ENCODE measurements at regions not wholly inside any gene's neighbourhood (a gene's known extent, or its start where the extent isn't known, plus 50 kb on each side); places are given as distances from the start of the nearest gene placed in this dataset.

GRCh38 chr3:94716326-94717018 lies 653.6 kb downstream of the NSUN3 start:
- Histone ChIP-seq H3K27me3 (ENCODE audit: control insufficient read depth, insufficient read depth, low read length) (no peaks in the 10 kb centered on the region), H3K27ac (ENCODE audit: low read length) (no peak overlapping the region), H3K9me3 (ENCODE audit: control insufficient read depth, low read depth, low read length) (no peaks in the 10 kb centered on the region), H3K9ac (ENCODE audit: low read length) (no peak overlapping the region), H3K36me3 (ENCODE audit: control insufficient read depth, low read depth, low read length) (no peaks in the 10 kb centered on the region), H3K4me3 (ENCODE audit: low read length) (no peak overlapping the region), H3K4me1 (ENCODE audit: control insufficient read depth, low read depth, low read length) (no peaks in the 10 kb centered on the region)

GRCh38 chr3:94734206-94734605 lies 671.3 kb downstream of the NSUN3 start:
- Histone ChIP-seq H3K27me3 (ENCODE audit: control insufficient read depth, insufficient read depth, low read length) (no peaks in the 10 kb centered on the region), H3K36me3 (ENCODE audit: control insufficient read depth, low read depth, low read length) (no peaks in the 10 kb centered on the region), H3K27ac (ENCODE audit: low read length) (no peak overlapping the region), H3K9ac (ENCODE audit: low read length) (no peak overlapping the region), H3K9me3 (ENCODE audit: control insufficient read depth, low read depth, low read length) (no peaks in the 10 kb centered on the region), H3K4me3 (ENCODE audit: low read length) (no peak overlapping the region), H3K4me1 (ENCODE audit: control insufficient read depth, low read depth, low read length) (no peaks in the 10 kb centered on the region)

DNA sequence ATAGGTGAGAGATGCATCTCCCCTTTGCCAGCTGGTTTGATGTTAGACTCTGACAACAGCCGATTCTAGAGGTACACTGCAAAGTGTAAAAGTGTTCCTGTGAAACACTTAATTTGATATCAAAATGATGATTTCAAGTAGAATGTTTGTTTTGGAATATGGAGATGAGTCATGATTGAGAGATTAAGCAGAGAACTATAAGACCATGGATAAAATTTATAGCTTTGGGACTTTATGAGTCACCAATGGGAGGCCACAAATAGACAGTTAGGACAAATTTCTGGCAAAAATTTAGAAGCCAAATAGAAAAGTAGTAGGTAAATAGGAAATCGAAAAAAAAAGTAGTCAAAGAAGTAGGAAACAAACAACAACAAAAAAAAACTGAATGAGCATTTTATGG lies 672.5 kb downstream of the NSUN3 start:
- no peaks in the 10 kb centered on the region for H3K9me3 ChIP-seq (ENCODE audit: control insufficient read depth, low read depth, low read length)
- H3K4me1 ChIP-seq (ENCODE audit: control insufficient read depth, low read depth, low read length) = no peaks in the 10 kb centered on the region
- H3K4me3 ChIP-seq (ENCODE audit: low read length) = no peak overlapping the region
- no peaks in the 10 kb centered on the region for H3K36me3 ChIP-seq (ENCODE audit: control insufficient read depth, low read depth, low read length)
- H3K27ac ChIP-seq (ENCODE audit: low read length) = no peak overlapping the region
- H3K27me3 ChIP-seq (ENCODE audit: control insufficient read depth, insufficient read depth, low read length) = no peaks in the 10 kb centered on the region
- H3K9ac ChIP-seq (ENCODE audit: low read length) = no peak overlapping the region

DNA sequence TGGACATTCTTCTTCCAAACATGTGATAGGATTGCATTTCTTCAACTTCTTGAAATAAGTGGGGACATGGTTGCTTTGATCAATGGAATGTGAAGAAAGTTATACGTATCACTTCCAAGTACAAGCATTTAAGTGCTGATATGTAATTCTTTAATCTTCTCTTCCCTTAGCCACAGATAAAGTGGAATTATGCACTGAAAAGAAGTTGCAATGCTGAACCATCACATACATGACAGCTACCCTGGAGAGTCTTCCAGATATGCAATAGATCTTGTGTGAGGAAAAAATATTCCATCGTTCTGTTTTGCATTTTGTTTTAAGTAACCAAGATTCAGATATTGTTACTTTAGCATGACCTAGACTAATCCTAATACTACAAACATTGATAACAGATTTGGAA lies 674.3 kb downstream of the NSUN3 start:
- Histone ChIP-seq H3K9ac (ENCODE audit: low read length) (no peak overlapping the region), H3K27me3 (ENCODE audit: control insufficient read depth, insufficient read depth, low read length) (no peaks in the 10 kb centered on the region), H3K4me3 (ENCODE audit: low read length) (no peak overlapping the region), H3K27ac (ENCODE audit: low read length) (no peak overlapping the region), H3K9me3 (ENCODE audit: control insufficient read depth, low read depth, low read length) (no peaks in the 10 kb centered on the region), H3K36me3 (ENCODE audit: control insufficient read depth, low read depth, low read length) (no peaks in the 10 kb centered on the region), H3K4me1 (ENCODE audit: control insufficient read depth, low read depth, low read length) (no peaks in the 10 kb centered on the region)

GRCh38 chr3:94739420-94739819 lies 676.6 kb downstream of the NSUN3 start:
- no peaks in the 10 kb centered on the region for H3K36me3 ChIP-seq (ENCODE audit: control insufficient read depth, low read depth, low read length)
- H3K9me3 ChIP-seq (ENCODE audit: control insufficient read depth, low read depth, low read length) = no peaks in the 10 kb centered on the region
- no peaks in the 10 kb centered on the region for H3K27me3 ChIP-seq (ENCODE audit: control insufficient read depth, insufficient read depth, low read length)
- no peak overlapping the region for H3K9ac ChIP-seq (ENCODE audit: low read length)
- H3K4me3 ChIP-seq (ENCODE audit: low read length) = no peak overlapping the region
- H3K27ac ChIP-seq (ENCODE audit: low read length) = no peak overlapping the region
- H3K4me1 ChIP-seq (ENCODE audit: control insufficient read depth, low read depth, low read length) = no peaks in the 10 kb centered on the region

- Histone ChIP-seq H3K36me3 (ENCODE audit: control insufficient read depth, low read depth, low read length) (no peaks in the 10 kb centered on the region), H3K27ac (ENCODE audit: low read length) (no peak overlapping the region), H3K4me1 (ENCODE audit: control insufficient read depth, low read depth, low read length) (no peaks in the 10 kb centered on the region), H3K9ac (ENCODE audit: low read length) (no peak overlapping the region), H3K9me3 (ENCODE audit: control insufficient read depth, low read depth, low read length) (no peaks in the 10 kb centered on the region), H3K4me3 (ENCODE audit: low read length) (no peak overlapping the region), H3K27me3 (ENCODE audit: control insufficient read depth, insufficient read depth, low read length) (no peaks in the 10 kb centered on the region)
Observed at GRCh38 chr3:94758751-94759150, 695.9 kb downstream of the NSUN3 start.

- H3K9ac ChIP-seq (ENCODE audit: low read length) = no peak overlapping the region
- H3K27me3 ChIP-seq (ENCODE audit: control insufficient read depth, insufficient read depth, low read length) = no peaks in the 10 kb centered on the region
- no peaks in the 10 kb centered on the region for H3K9me3 ChIP-seq (ENCODE audit: control insufficient read depth, low read depth, low read length)
- H3K36me3 ChIP-seq (ENCODE audit: control insufficient read depth, low read depth, low read length) = no peaks in the 10 kb centered on the region
- H3K4me1 ChIP-seq (ENCODE audit: control insufficient read depth, low read depth, low read length) = no peaks in the 10 kb centered on the region
- H3K4me3 ChIP-seq (ENCODE audit: low read length) = no peak overlapping the region
- no peak overlapping the region for H3K27ac ChIP-seq (ENCODE audit: low read length)
Observed at GRCh38 chr3:94772402-94772801, 709.5 kb downstream of the NSUN3 start.

GRCh38 chr3:94775746-94776145 lies 712.9 kb downstream of the NSUN3 start:
- H3K27ac ChIP-seq (ENCODE audit: low read length) = no peak overlapping the region
- H3K9ac ChIP-seq (ENCODE audit: low read length) = no peak overlapping the region
- H3K4me1 ChIP-seq (ENCODE audit: control insufficient read depth, low read depth, low read length) = no peaks in the 10 kb centered on the region
- no peaks in the 10 kb centered on the region for H3K9me3 ChIP-seq (ENCODE audit: control insufficient read depth, low read depth, low read length)
- H3K4me3 ChIP-seq (ENCODE audit: low read length) = no peak overlapping the region
- no peaks in the 10 kb centered on the region for H3K36me3 ChIP-seq (ENCODE audit: control insufficient read depth, low read depth, low read length)
- no peaks in the 10 kb centered on the region for H3K27me3 ChIP-seq (ENCODE audit: control insufficient read depth, insufficient read depth, low read length)

- H3K4me3 ChIP-seq (ENCODE audit: low read length) = no peak overlapping the region
- no peaks in the 10 kb centered on the region for H3K27me3 ChIP-seq (ENCODE audit: control insufficient read depth, insufficient read depth, low read length)
- H3K36me3 ChIP-seq (ENCODE audit: control insufficient read depth, low read depth, low read length) = no peaks in the 10 kb centered on the region
- H3K9ac ChIP-seq (ENCODE audit: low read length) = no peak overlapping the region
- no peak overlapping the region for H3K27ac ChIP-seq (ENCODE audit: low read length)
- H3K9me3 ChIP-seq (ENCODE audit: control insufficient read depth, low read depth, low read length) = no peaks in the 10 kb centered on the region
- no peaks in the 10 kb centered on the region for H3K4me1 ChIP-seq (ENCODE audit: control insufficient read depth, low read depth, low read length)
Observed at GRCh38 chr3:94776401-94776915, 713.6 kb downstream of the NSUN3 start.

GRCh38 chr3:94778289-94778688 lies 715.4 kb downstream of the NSUN3 start:
- Histone ChIP-seq H3K9me3 (ENCODE audit: control insufficient read depth, low read depth, low read length) (no peaks in the 10 kb centered on the region), H3K27ac (ENCODE audit: low read length) (no peak overlapping the region), H3K27me3 (ENCODE audit: control insufficient read depth, insufficient read depth, low read length) (no peaks in the 10 kb centered on the region), H3K9ac (ENCODE audit: low read length) (no peak overlapping the region), H3K4me1 (ENCODE audit: control insufficient read depth, low read depth, low read length) (no peaks in the 10 kb centered on the region), H3K4me3 (ENCODE audit: low read length) (no peak overlapping the region), H3K36me3 (ENCODE audit: control insufficient read depth, low read depth, low read length) (no peaks in the 10 kb centered on the region)

DNA sequence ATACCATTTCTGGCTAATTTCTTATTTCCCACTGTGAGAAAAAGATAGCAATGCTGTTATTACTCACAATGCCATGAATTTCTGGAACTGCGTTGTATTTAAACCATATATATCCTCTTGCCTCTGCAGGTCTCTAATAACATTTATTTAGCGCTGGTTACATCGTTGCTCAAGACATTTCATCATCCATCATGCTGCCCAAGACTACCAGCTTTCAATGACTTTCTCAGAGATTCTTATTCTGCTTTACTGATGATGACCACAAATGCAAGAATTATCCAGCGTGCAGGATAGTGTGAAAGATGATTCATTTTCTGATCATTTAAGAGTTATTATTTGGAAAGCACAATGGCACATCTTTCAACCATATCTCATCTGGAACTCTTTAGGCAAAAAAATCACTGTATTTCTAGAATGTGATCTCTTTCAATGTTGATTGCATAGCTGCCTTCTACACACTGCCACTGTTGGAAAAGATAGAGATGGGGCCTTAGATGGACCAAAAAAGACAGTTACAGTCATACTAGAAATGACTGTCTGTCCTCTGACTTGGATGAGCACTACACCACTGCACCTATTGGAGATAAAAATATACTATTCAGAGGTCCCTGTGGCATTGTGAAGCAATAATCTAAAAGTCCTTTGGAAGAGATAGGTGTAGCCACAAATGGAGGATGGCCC lies 716.1 kb downstream of the NSUN3 start:
- Histone ChIP-seq H3K4me1 (ENCODE audit: control insufficient read depth, low read depth, low read length) (no peaks in the 10 kb centered on the region), H3K36me3 (ENCODE audit: control insufficient read depth, low read depth, low read length) (no peaks in the 10 kb centered on the region), H3K27ac (ENCODE audit: low read length) (no peak overlapping the region), H3K9me3 (ENCODE audit: control insufficient read depth, low read depth, low read length) (no peaks in the 10 kb centered on the region), H3K9ac (ENCODE audit: low read length) (no peak overlapping the region), H3K4me3 (ENCODE audit: low read length) (no peak overlapping the region), H3K27me3 (ENCODE audit: control insufficient read depth, insufficient read depth, low read length) (no peaks in the 10 kb centered on the region)

DNA sequence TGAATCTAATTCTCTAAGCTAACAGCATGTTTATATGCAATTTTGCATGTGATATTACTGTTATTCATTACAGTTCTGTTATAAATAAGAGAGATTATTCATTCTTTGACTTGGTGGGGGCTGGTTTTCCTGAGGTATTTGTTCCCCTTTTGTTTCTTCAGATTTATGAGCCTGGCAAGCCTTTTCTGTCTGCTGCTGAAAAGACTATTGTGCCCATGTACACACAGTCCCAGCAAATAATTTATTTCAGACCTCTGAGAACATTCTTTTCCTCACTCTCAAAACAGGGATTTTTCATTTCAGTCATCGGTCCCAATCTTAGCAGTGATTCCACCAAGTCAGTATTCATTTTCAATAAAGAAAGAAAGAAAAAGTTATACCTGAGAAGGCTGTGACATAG lies 716.8 kb downstream of the NSUN3 start:
- no peak overlapping the region for H3K9ac ChIP-seq (ENCODE audit: low read length)
- H3K4me1 ChIP-seq (ENCODE audit: control insufficient read depth, low read depth, low read length) = no peaks in the 10 kb centered on the region
- no peak overlapping the region for H3K27ac ChIP-seq (ENCODE audit: low read length)
- H3K9me3 ChIP-seq (ENCODE audit: control insufficient read depth, low read depth, low read length) = no peaks in the 10 kb centered on the region
- no peaks in the 10 kb centered on the region for H3K36me3 ChIP-seq (ENCODE audit: control insufficient read depth, low read depth, low read length)
- no peak overlapping the region for H3K4me3 ChIP-seq (ENCODE audit: low read length)
- H3K27me3 ChIP-seq (ENCODE audit: control insufficient read depth, insufficient read depth, low read length) = no peaks in the 10 kb centered on the region

All from iPS-18a (cell line).